ENCODE measurements at regions not wholly inside any gene's neighbourhood (a gene's known extent, or its start where the extent isn't known, plus 50 kb on each side); places are given as distances from the start of the nearest gene placed in this dataset.

GRCh38 chr1:244954359-244954758 is 90.0 kb upstream of the HNRNPU start:
- TF ChIP-seq EZH2phosphoT487 (IDR thresholded peaks at IDR 0.05; ENCODE audit: low read depth, severe bottlenecking, unreplicated experiment) (no peak), CTCF (IDR thresholded peaks at IDR 0.05; ENCODE audit: poor library complexity) (no peak), EZH2 (IDR thresholded peaks at IDR 0.05; ENCODE audit: borderline replicate concordance) (no peak)
- no peak overlapping the region for H3K27ac ChIP-seq
- H3K9me3 ChIP-seq (ENCODE audit: low read depth): no peaks in the 10 kb centered on the region
- H2AFZ ChIP-seq: no peak overlapping the region
- no peaks in the 10 kb centered on the region for H4K20me1 ChIP-seq (ENCODE audit: insufficient read depth, poor library complexity, severe bottlenecking)
- no peak overlapping the region for H3K4me2 ChIP-seq
- no peaks in the 10 kb centered on the region for H3K27me3 ChIP-seq
- H3K79me2 ChIP-seq: no peaks in the 10 kb centered on the region
- no peaks in the 10 kb centered on the region for H3K36me3 ChIP-seq (replicated peaks; ENCODE audit: insufficient read depth, low read depth)
- H3K4me3 ChIP-seq: no peak overlapping the region
- DNase-seq (ENCODE audit: low spot score): no peak
- WGBS (ENCODE audit: low lambda C conversion rate, missing lambda C conversion rate): 77% methylated on average over 2 of the region's 2 CpGs
- H3K9me2 ChIP-seq (replicated peaks; ENCODE audit: insufficient read depth): no peaks in the 10 kb centered on the region
- H3K4me1 ChIP-seq (ENCODE audit: insufficient read depth): peaks cover 4% of the 10 kb centered on the region

- Histone ChIP-seq H3K27ac (peak overlapping the region; percentile 78), H3K4me1 (ENCODE audit: insufficient read depth) (peaks cover 4% of the 10 kb centered on the region), H3K27me3 (no peaks in the 10 kb centered on the region), H4K20me1 (ENCODE audit: insufficient read depth, poor library complexity, severe bottlenecking) (no peaks in the 10 kb centered on the region), H3K79me2 (no peaks in the 10 kb centered on the region), H3K4me3 (no peak overlapping the region), H2AFZ (no peak overlapping the region), H3K36me3 (replicated peaks; ENCODE audit: insufficient read depth, low read depth) (no peaks in the 10 kb centered on the region), H3K4me2 (no peak overlapping the region), H3K9me2 (replicated peaks; ENCODE audit: insufficient read depth) (no peaks in the 10 kb centered on the region), H3K9me3 (ENCODE audit: low read depth) (no peaks in the 10 kb centered on the region)
- WGBS (ENCODE audit: low lambda C conversion rate, missing lambda C conversion rate): 93% methylated on average over 4 of the region's 4 CpGs
- TF ChIP-seq EZH2 (IDR thresholded peaks at IDR 0.05; ENCODE audit: borderline replicate concordance) (no peak), CTCF (IDR thresholded peaks at IDR 0.05; ENCODE audit: poor library complexity) (no peak), EZH2phosphoT487 (IDR thresholded peaks at IDR 0.05; ENCODE audit: low read depth, severe bottlenecking, unreplicated experiment) (no peak)
- no peak for DNase-seq (ENCODE audit: low spot score)
Observed at GRCh38 chr1:244953901-244954300, 89.6 kb upstream of the HNRNPU start.

GRCh38 chr1:244952940-244953339 is 88.6 kb upstream of the HNRNPU start:
- no peak overlapping the region for H3K4me3 ChIP-seq

More at GRCh38 chr1:244952940-244953339, 88.6 kb upstream of the HNRNPU start:
- Histone ChIP-seq H3K4me1 (ENCODE audit: insufficient read depth) (peaks cover 4% of the 10 kb centered on the region), H4K20me1 (ENCODE audit: insufficient read depth, poor library complexity, severe bottlenecking) (no peaks in the 10 kb centered on the region), H3K27me3 (no peaks in the 10 kb centered on the region), H3K27ac (peak overlapping the region; percentile 78), H3K36me3 (replicated peaks; ENCODE audit: insufficient read depth, low read depth) (no peaks in the 10 kb centered on the region), H2AFZ (peak overlapping the region; percentile 18), H3K4me2 (no peak overlapping the region), H3K79me2 (no peaks in the 10 kb centered on the region), H3K9me2 (replicated peaks; ENCODE audit: insufficient read depth) (no peaks in the 10 kb centered on the region), H3K9me3 (ENCODE audit: low read depth) (no peaks in the 10 kb centered on the region)
- 59% methylated on average over 8 of the region's 8 CpGs for WGBS (ENCODE audit: low lambda C conversion rate, missing lambda C conversion rate)
- DNase-seq (ENCODE audit: low spot score): peak; percentile 61
- no peak for TF ChIP-seq EZH2 (IDR thresholded peaks at IDR 0.05; ENCODE audit: borderline replicate concordance)
- TF ChIP-seq EZH2phosphoT487 (IDR thresholded peaks at IDR 0.05; ENCODE audit: low read depth, severe bottlenecking, unreplicated experiment): no peak
- TF ChIP-seq CTCF (IDR thresholded peaks at IDR 0.05; ENCODE audit: poor library complexity): no peak

Measured in hepatocyte (in vitro differentiated cells).